Dendritic cell treated with granulocyte-macrophage colony-stimulating factor and Interleukin-4, amounts not matched to agents 40 ng/mL and 50 ng/mL, for 4 days (primary cell): ENCODE measurements at regions not wholly inside any gene's neighbourhood (a gene's known extent, or its start where the extent isn't known, plus 50 kb on each side); places are given as distances from the start of the nearest gene placed in this dataset.

Experiments
- H3K27ac Mint-ChIP-seq: one replicate; pipeline ENCODE4 v1.8.0; 2022; ENCODE audit warnings: mild to moderate bottlenecking, mixed read lengths
- H3K27me3 Mint-ChIP-seq: one replicate; pipeline ENCODE4 v1.8.0; 2022; ENCODE audit warnings: mild to moderate bottlenecking, mixed read lengths
- H3K36me3 Mint-ChIP-seq: one replicate; pipeline ENCODE4 v1.8.0; 2022; ENCODE audit warnings: low read depth, mixed read lengths
- H3K4me1 Mint-ChIP-seq: one replicate; pipeline ENCODE4 v1.8.0; 2022; ENCODE audit warnings: low read depth, mixed read lengths
- H3K4me3 Mint-ChIP-seq: one replicate; pipeline ENCODE4 v1.8.0; 2022; ENCODE audit warnings: mild to moderate bottlenecking, moderate library complexity, mixed read lengths
- H3K9me3 Mint-ChIP-seq: one replicate; pipeline ENCODE4 v1.8.0; 2022; ENCODE audit warnings: mixed read lengths
- intact Hi-C: fragments of 100-400 bp; cut with micrococcal nuclease; formaldehyde crosslinking; loops from one replicate; pipeline ENCODE4 v1.15.0; 2022

GRCh38 chr21:28834335-28835238 lies 158.1 kb downstream of the LTN1 start:
- Mint-ChIP-seq H3K9me3 (no peaks in the 10 kb centered on the region), H3K4me1 (no peaks in the 10 kb centered on the region), H3K36me3 (no peaks in the 10 kb centered on the region), H3K27ac (no peak overlapping the region), H3K27me3 (no peaks in the 10 kb centered on the region), H3K4me3 (no peak overlapping the region)
- intact Hi-C loops = no loop called here

GRCh38 chr21:28833609-28834008 lies 159.1 kb downstream of the LTN1 start:
- Mint-ChIP-seq H3K4me3 (no peak overlapping the region), H3K27me3 (no peaks in the 10 kb centered on the region), H3K4me1 (no peaks in the 10 kb centered on the region), H3K9me3 (no peaks in the 10 kb centered on the region), H3K36me3 (no peaks in the 10 kb centered on the region), H3K27ac (no peak overlapping the region)
- intact Hi-C loops = no loop called here

DNA sequence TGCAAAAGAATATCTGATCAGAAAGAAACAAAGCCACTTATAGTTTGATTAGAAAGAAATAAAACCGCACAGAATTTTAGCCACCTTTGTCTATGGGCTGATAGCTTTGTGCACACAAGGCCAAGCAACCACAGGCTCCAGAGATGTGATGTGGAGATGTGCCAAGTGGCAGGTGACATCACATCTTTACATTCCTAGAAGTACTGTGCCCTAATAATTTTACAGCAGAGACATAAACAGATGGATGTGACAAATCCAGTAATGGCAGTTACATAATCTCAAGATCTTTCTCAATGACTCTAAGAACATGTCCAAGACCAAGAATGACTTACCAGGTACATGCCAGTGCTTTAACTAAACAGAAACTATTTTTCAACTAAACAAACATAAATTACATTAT lies 159.5 kb downstream of the LTN1 start:
- intact Hi-C loops = no loop called here
- Mint-ChIP-seq H3K36me3 (no peaks in the 10 kb centered on the region), H3K9me3 (no peaks in the 10 kb centered on the region), H3K4me3 (no peak overlapping the region), H3K4me1 (no peaks in the 10 kb centered on the region), H3K27ac (no peak overlapping the region), H3K27me3 (no peaks in the 10 kb centered on the region)

- intact Hi-C loops = no loop called here
- Mint-ChIP-seq H3K27ac (no peak overlapping the region), H3K36me3 (no peaks in the 10 kb centered on the region), H3K9me3 (no peaks in the 10 kb centered on the region), H3K27me3 (no peaks in the 10 kb centered on the region), H3K4me3 (no peak overlapping the region), H3K4me1 (no peaks in the 10 kb centered on the region)
Observed at GRCh38 chr21:28832715-28833061, 160.0 kb downstream of the LTN1 start.

GRCh38 chr21:28832013-28832714 lies 160.5 kb downstream of the LTN1 start:
- no peaks in the 10 kb centered on the region for H3K4me1 Mint-ChIP-seq
- H3K27ac Mint-ChIP-seq = no peak overlapping the region
- intact Hi-C loops = no loop called here

DNA sequence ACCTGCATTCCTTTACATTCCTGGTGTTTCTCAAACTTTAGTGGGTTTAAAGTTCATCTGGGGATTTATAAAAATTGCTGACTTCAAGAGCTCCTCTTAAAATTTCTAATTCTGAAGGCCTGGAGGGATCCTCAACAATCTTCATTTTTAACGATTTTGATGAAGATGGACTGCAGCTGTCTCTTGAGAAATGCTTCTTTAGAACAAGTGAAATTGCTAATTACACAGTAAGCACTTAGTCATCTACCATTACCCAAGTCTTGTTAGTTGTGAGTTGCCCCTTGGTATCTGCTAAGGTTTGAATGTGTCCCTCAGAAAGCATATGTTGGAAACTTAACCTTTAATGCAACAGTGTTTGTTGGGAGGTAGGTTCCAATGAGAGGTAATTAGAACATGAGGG lies 163.7 kb downstream of the LTN1 start:
- Mint-ChIP-seq H3K9me3 (no peaks in the 10 kb centered on the region), H3K4me3 (no peak overlapping the region), H3K4me1 (no peaks in the 10 kb centered on the region), H3K36me3 (no peaks in the 10 kb centered on the region), H3K27me3 (no peaks in the 10 kb centered on the region), H3K27ac (no peak overlapping the region)
- intact Hi-C loops = no loop called here

More at GRCh38 chr21:28832013-28832714, 160.5 kb downstream of the LTN1 start:
- Mint-ChIP-seq H3K4me3 (no peak overlapping the region), H3K9me3 (no peaks in the 10 kb centered on the region), H3K36me3 (no peaks in the 10 kb centered on the region), H3K27me3 (no peaks in the 10 kb centered on the region)

DNA sequence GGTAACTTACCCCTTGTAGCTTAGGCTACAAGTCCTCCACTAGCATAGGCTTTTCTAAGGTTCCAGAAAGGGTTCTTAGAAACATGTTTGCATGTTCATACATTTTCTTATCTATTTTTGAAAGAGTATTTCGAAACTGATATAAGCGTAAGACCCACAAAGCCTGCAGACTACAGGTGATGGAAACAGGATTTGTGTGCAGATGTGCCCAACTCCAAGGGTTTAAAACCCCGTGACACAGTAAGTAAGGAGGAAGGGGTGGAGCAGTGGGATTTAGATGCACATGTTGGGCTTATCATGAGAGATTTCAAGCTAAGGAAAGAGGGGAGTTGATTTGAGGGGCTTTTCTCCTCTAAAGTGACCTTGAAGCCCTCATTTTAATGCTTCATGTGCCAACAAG lies 164.7 kb downstream of the LTN1 start:
- H3K4me3 Mint-ChIP-seq = no peak overlapping the region
- no peaks in the 10 kb centered on the region for H3K4me1 Mint-ChIP-seq
- H3K9me3 Mint-ChIP-seq = no peaks in the 10 kb centered on the region
- intact Hi-C loops = no loop called here
- H3K27ac Mint-ChIP-seq = no peak overlapping the region
- H3K27me3 Mint-ChIP-seq = no peaks in the 10 kb centered on the region
- no peaks in the 10 kb centered on the region for H3K36me3 Mint-ChIP-seq

DNA sequence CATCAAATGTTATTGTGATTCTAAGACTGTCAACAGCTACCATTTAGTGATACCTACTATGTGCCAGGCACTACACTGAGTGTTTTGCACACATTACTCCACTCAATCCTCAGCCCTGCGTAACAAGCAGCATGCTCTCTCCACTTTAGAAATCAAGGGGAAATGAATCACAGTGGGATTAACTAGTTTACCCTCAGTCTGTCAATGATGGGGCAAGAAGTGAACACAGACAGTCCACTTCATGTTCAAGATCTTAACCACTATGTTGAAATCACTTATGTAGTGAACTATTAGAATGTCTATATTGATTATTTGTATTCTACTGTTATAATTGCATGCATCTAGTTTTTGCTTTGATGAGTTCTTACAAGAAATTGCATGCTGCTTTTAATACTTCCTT lies 165.3 kb downstream of the LTN1 start:
- no peaks in the 10 kb centered on the region for H3K36me3 Mint-ChIP-seq
- intact Hi-C loops = no loop called here
- H3K4me1 Mint-ChIP-seq = no peaks in the 10 kb centered on the region
- H3K27me3 Mint-ChIP-seq = no peaks in the 10 kb centered on the region
- H3K4me3 Mint-ChIP-seq = no peak overlapping the region
- no peaks in the 10 kb centered on the region for H3K9me3 Mint-ChIP-seq
- H3K27ac Mint-ChIP-seq = no peak overlapping the region

- no peak overlapping the region for H3K27ac Mint-ChIP-seq
- H3K36me3 Mint-ChIP-seq = no peaks in the 10 kb centered on the region
- H3K4me1 Mint-ChIP-seq = no peaks in the 10 kb centered on the region
- H3K9me3 Mint-ChIP-seq = no peaks in the 10 kb centered on the region
- intact Hi-C loops = no loop called here
- no peaks in the 10 kb centered on the region for H3K27me3 Mint-ChIP-seq
- H3K4me3 Mint-ChIP-seq = no peak overlapping the region
Observed at GRCh38 chr21:28826569-28826968, 166.1 kb downstream of the LTN1 start.

DNA sequence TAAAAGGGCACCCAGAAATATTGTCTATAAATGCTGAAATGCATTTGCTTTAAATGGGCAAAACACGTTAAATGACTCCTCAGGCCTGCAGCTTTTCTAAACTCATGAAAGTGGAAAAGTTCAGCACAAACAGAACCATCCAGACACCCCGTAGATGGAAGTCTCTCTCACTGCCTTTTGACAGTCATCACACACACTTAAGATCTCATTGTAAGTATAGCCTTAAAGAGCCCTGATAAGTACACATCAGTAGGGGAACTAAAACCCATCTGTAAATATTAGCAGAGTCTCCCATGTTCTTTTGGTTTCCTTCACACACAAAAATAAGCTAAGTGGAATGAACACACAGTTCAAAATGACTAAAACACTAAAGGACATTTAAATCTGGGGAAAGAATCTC lies 166.7 kb downstream of the LTN1 start:
- H3K9me3 Mint-ChIP-seq = no peaks in the 10 kb centered on the region
- H3K4me1 Mint-ChIP-seq = no peaks in the 10 kb centered on the region
- intact Hi-C loops = no loop called here
- H3K4me3 Mint-ChIP-seq = no peak overlapping the region
- H3K36me3 Mint-ChIP-seq = no peaks in the 10 kb centered on the region
- no peaks in the 10 kb centered on the region for H3K27me3 Mint-ChIP-seq
- no peak overlapping the region for H3K27ac Mint-ChIP-seq

- Mint-ChIP-seq H3K4me1 (no peaks in the 10 kb centered on the region), H3K4me3 (no peak overlapping the region), H3K27me3 (no peaks in the 10 kb centered on the region), H3K27ac (no peak overlapping the region), H3K9me3 (no peaks in the 10 kb centered on the region), H3K36me3 (no peaks in the 10 kb centered on the region)
- intact Hi-C loops = no loop called here
Observed at GRCh38 chr21:28823429-28823828, 169.2 kb downstream of the LTN1 start.

DNA sequence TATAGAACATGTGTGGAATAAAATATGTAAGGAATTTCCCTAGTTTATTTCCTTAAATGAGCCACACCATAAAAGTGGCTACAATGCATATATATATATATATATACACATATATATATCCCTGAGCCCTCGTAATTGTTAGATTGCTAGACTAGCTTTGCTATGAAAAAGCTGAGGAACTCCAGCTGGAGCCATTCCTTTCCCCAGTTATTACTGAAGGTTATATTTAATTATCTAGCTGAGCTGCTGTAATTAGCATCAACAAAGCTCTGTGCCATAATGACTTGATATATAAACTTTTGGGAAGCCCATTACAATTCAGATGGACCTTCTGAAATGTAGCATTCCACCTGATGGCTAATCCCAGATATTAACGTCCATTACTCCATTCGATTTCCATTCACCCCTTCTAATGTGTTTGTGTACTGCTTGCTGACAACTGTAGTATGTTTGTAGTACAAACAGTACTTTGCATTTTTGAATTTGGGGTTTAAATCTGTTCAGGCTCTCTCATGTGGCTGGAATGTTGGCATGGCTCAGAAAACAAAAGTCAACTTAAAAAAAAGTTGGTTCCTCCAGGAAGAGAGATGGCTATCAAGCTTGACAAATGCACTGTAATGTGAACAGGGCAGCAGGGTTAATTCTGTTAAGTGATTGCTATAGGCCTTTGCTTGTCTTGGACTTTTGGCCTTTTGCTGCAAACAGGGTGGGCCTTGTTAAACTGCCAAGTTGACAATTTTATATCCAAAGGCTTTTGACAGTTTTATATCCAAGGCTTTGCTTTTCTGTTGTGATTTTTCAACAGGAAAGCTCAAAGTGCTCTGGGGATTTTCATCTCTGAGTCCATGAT lies 170.0 kb downstream of the LTN1 start:
- H3K27ac Mint-ChIP-seq = no peak overlapping the region
- H3K4me1 Mint-ChIP-seq = no peaks in the 10 kb centered on the region
- no peaks in the 10 kb centered on the region for H3K9me3 Mint-ChIP-seq
- no peak overlapping the region for H3K4me3 Mint-ChIP-seq
- no peaks in the 10 kb centered on the region for H3K27me3 Mint-ChIP-seq
- intact Hi-C loops = no loop called here
- H3K36me3 Mint-ChIP-seq = no peaks in the 10 kb centered on the region

DNA sequence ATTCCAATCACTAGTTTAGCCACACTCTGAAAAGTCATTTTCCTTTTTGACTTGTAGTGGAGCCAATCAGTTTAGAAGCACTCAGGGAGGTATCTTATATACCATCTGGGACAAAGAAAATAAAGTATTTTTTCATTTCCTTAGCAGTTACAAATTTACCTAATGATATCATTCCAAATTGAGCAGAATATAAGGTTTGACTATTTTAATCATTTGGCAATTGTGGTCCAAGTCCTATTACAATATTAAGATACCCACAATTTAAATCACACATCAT lies 170.6 kb downstream of the LTN1 start:
- no peaks in the 10 kb centered on the region for H3K27me3 Mint-ChIP-seq
- no peak overlapping the region for H3K4me3 Mint-ChIP-seq
- H3K27ac Mint-ChIP-seq = no peak overlapping the region
- no peaks in the 10 kb centered on the region for H3K4me1 Mint-ChIP-seq
- H3K36me3 Mint-ChIP-seq = no peaks in the 10 kb centered on the region
- H3K9me3 Mint-ChIP-seq = no peaks in the 10 kb centered on the region
- intact Hi-C loops = no loop called here
